K562 (cell line): ENCODE measurements at regions not wholly inside any gene's neighbourhood (a gene's known extent, or its start where the extent isn't known, plus 50 kb on each side); places are given as distances from the start of the nearest gene placed in this dataset.

ENCODE experiments used
- ATAC-seq: fragments of 200-7000 bp; cut with Tn5 transposase; 3 replicates; pipeline ENCODE4 v1.9.1; 2020; ENCODE audit warnings: moderate library complexity
- BruUV-seq: library from RNA; stranded (reverse); fragments of 400-500 nt; replicated peaks from 2 replicates; lab custom pipeline; 2021; lab: Mats Ljungman, UMichigan
- CTCF ChIA-PET: fragments of 300-600 bp; formaldehyde crosslinking; extraction: SDS; loops from one replicate; lab custom pipeline; 2021; ENCODE audit warnings: low intra/inter-chr PET ratio; lab: Yijun Ruan, JAX
- POLR2A ChIA-PET: fragments of 300-600, 350-650 bp; sonication (Branson Sonifier 250); formaldehyde crosslinking; extraction: SDS; loops from one replicate; lab custom pipeline; 2021; ENCODE audit warnings: antibody characterized with exemption, inconsistent platforms; lab: Yijun Ruan, JAX
- DNase-seq, 4 experiments: peaks; one replicate each; pipeline versions ENCODE4 v3.0.0 to v3.0.0-alpha.2; 2011 to 2018; ENCODE audit warnings: low spot score in 3 of 4, mixed read lengths in 3 of 4; ENCODE audit errors: extremely low read depth in 1 of 4
- FAIRE-seq: peaks from 2 replicates; lab custom pipeline; 2011; peaks lifted over from hg19 to GRCh38; lab: Jason Lieb, UNC
- H2AFZ ChIP-seq: 2 replicates; pipeline ENCODE4 v1.6.0; 2011; ENCODE audit warnings: low read depth, low read length, control low read depth, inconsistent platforms
- H3K27ac ChIP-seq: fragments of 200-600 bp; 3 replicates; pipeline ENCODE4 v1.8.0; 2011; ENCODE audit warnings: low read depth, mild to moderate bottlenecking, control low read depth, inconsistent platforms, low read length, moderate library complexity, mixed read lengths; ENCODE audit errors: extremely low read depth
- H3K27me3 ChIP-seq, 2 experiments: fragments of 300-600 bp in 1 of 2; 2 replicates in 1 of 2; 3 replicates in 1 of 2; pipeline versions ENCODE4 v1.6.0 to v1.8.0; 2011; ENCODE audit warnings: inconsistent platforms in 2 of 2, low read length in 2 of 2, mild to moderate bottlenecking in 1 of 2, mixed read lengths in 1 of 2, moderate library complexity in 1 of 2; ENCODE audit not compliant: control insufficient read depth in 2 of 2, insufficient read depth in 2 of 2
- H3K36me3 ChIP-seq: fragments of 300-600 bp; 3 replicates; pipeline ENCODE4 v1.8.0; 2011; ENCODE audit warnings: mild to moderate bottlenecking, low read length, inconsistent platforms; ENCODE audit not compliant: control insufficient read depth, insufficient read depth
- H3K4me1 ChIP-seq, 2 experiments: fragments of 200-600 bp in 1 of 2; replicated peaks in 1 of 2; 2 replicates in 1 of 2; 3 replicates in 1 of 2; pipeline versions ENCODE4 v1.5.1 to v1.8.0; 2011; ENCODE audit warnings: inconsistent platforms in 2 of 2, low read length in 2 of 2, mild to moderate bottlenecking in 1 of 2, mixed read lengths in 1 of 2, moderate library complexity in 1 of 2; ENCODE audit not compliant: control insufficient read depth in 2 of 2, insufficient read depth in 2 of 2
- H3K4me2 ChIP-seq: 2 replicates; pipeline ENCODE4 v1.6.1; 2011; ENCODE audit warnings: low read length, control low read depth, inconsistent platforms, mixed read lengths; ENCODE audit not compliant: insufficient read depth
- H3K4me3 ChIP-seq: fragments of 200-600 bp; sonication (generic), shearing (Covaris generic); 2 replicates; pipeline ENCODE4 v1.5.1; 2016; ENCODE audit warnings: control low read depth, inconsistent platforms
- H3K79me2 ChIP-seq: fragments of 200-600 bp; 3 replicates; pipeline ENCODE4 v1.8.0; 2011; ENCODE audit warnings: low read length, inconsistent platforms; ENCODE audit not compliant: control insufficient read depth, insufficient read depth
- H3K9ac ChIP-seq, 2 experiments: 2 replicates each; pipeline versions ENCODE4 v1.6.0 to v1.6.1; 2011; ENCODE audit warnings: low read depth in 2 of 2, low read length in 2 of 2, control low read depth in 1 of 2, inconsistent platforms in 1 of 2, mild to moderate bottlenecking in 1 of 2, mixed read lengths in 1 of 2; ENCODE audit not compliant: insufficient read depth in 1 of 2
- H3K9me1 ChIP-seq: one replicate; pipeline ENCODE4 v1.6.0; 2011; ENCODE audit warnings: inconsistent platforms, mild to moderate bottlenecking, low read length, moderate library complexity; ENCODE audit not compliant: control insufficient read depth, insufficient read depth
- H3K9me3 ChIP-seq: replicated peaks from 2 replicates; pipeline ENCODE4 v1.5.1; 2011; ENCODE audit warnings: low read depth, low read length, inconsistent platforms; ENCODE audit not compliant: control insufficient read depth, insufficient read depth
- H4K20me1 ChIP-seq: replicated peaks from 2 replicates; pipeline ENCODE4 v1.6.1; 2011; ENCODE audit warnings: low read length, inconsistent platforms, mixed read lengths; ENCODE audit not compliant: control insufficient read depth, insufficient read depth
- CSDE1 ChIP-seq, 2 experiments: fragments of 450-650 bp; IDR thresholded peaks; 2 replicates each; pipeline ENCODE4 v1.6.1; 2016; ENCODE audit warnings: mild to moderate bottlenecking in 1 of 2
- HNRNPUL1 ChIP-seq: fragments of 200-400 bp; formaldehyde crosslinking; IDR thresholded peaks from 2 replicates; pipeline ENCODE4 v1.6.1; 2017; ENCODE audit warnings: low read length
- ILF3 ChIP-seq: fragments of 450-650 bp; IDR thresholded peaks from 2 replicates; pipeline ENCODE4 v1.6.1; 2018; ENCODE audit warnings: antibody characterized with exemption, mild to moderate bottlenecking, moderate library complexity, borderline replicate concordance
- KDM2B ChIP-seq: fragments of 250-450 bp; sonication (Bioruptor Pico); IDR thresholded peaks from 2 replicates; pipeline ENCODE4 v1.8.0; 2021; ENCODE audit warnings: mild to moderate bottlenecking, moderate library complexity
- MCM5 ChIP-seq: fragments of 450-650 bp; IDR thresholded peaks from 2 replicates; pipeline ENCODE4 v1.6.1; 2016; ENCODE audit warnings: low read depth
- RBBP5 ChIP-seq: fragments of 200-600 bp; sonication (generic); IDR thresholded peaks from 2 replicates; pipeline ENCODE4 v1.6.1; 2012; ENCODE audit warnings: borderline replicate concordance, mild to moderate bottlenecking, low read length, control low read depth, inconsistent platforms; ENCODE audit not compliant: insufficient read depth, poor library complexity, severe bottlenecking
- ZNF79 ChIP-seq: fragments of 250-450 bp; sonication (Bioruptor Pico); IDR thresholded peaks from 2 replicates; pipeline ENCODE4 v1.4.0; 2020; ENCODE audit warnings: low read depth, mild to moderate bottlenecking, moderate library complexity
- WGBS: fragments of 100-300 bp; shearing (Covaris generic); methylation state at CpG from one replicate; pipeline ENCODE4 v1.1.6; 2016; ENCODE audit warnings: low coverage, mixed read lengths; ENCODE audit not compliant: insufficient coverage; ENCODE audit errors: missing lambda C conversion rate; 5-methylcytosine and 5-hydroxymethylcytosine counted together
- in situ Hi-C: fragments of 300-500 bp; cut with MboI; formaldehyde crosslinking; loops from 4 replicates; pipeline ENCODE4 v1.15.0; 2018; ENCODE audit warnings: inconsistent platforms, mixed read lengths
- intact Hi-C: fragments of 100-400 bp; cut with micrococcal nuclease; formaldehyde crosslinking; loops from 2 replicates; pipeline ENCODE4 v1.14.2; 2022
- TF ChIP-seq, protein P1 (sequence below), 2 experiments: fragments of 450-650 bp; IDR thresholded peaks; 2 replicates each; pipeline ENCODE4 v1.6.1; 2018; ENCODE audit warnings: mild to moderate bottlenecking in 2 of 2, low read depth in 1 of 2; ENCODE audit not compliant: partially characterized antibody in 2 of 2
- TF ChIP-seq, protein P2 (sequence below): sonication (generic); formaldehyde crosslinking; IDR thresholded peaks from 2 replicates; pipeline ENCODE4 v1.8.0; 2022; ENCODE audit warnings: missing genetic modification reagents, mild to moderate bottlenecking, moderate library complexity, borderline replicate concordance
- TF ChIP-seq, protein P3 (sequence below): sonication (generic); formaldehyde crosslinking; IDR thresholded peaks from 2 replicates; pipeline ENCODE4 v1.8.0; 2022; ENCODE audit warnings: mild to moderate bottlenecking, missing genetic modification reagents

DNA sequence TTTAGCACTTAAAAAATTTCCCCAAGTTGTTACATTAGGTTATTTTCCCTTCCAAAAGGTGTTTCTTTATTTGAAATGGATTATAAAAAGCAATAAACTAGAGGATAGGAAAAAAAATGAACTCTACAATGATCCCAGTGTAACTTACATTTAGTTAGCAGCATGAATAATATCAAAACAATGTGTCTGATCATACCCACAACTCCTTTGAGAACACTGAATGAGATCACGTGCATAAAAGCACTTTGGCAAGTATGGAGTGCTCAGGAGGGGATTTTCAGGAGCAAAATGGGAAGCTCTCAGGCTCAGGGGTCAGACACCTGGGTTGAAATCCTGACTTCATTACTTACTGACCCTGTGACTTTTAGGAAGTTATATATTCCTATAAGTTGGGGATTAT is 369.7 kb upstream of the PROX1 start:
- no peaks in the 10 kb centered on the region for H3K4me1 ChIP-seq
- WGBS: 0% methylated on average over 1 of the region's 1 CpG
- peaks cover 12 to 14% of the 10 kb centered on the region in 2 experiments for H3K27me3 ChIP-seq
- no peak for ATAC-seq
- no peaks in the 10 kb centered on the region; the same call in 1 of the 2 replicates for H4K20me1 ChIP-seq
- no peaks in the 10 kb centered on the region for H3K9me1 ChIP-seq
- no peak for DNase-seq
- BruUV-seq: no TSS peak
- no peak overlapping the region for H3K9ac ChIP-seq
- TF ChIP-seq, protein P1, sequence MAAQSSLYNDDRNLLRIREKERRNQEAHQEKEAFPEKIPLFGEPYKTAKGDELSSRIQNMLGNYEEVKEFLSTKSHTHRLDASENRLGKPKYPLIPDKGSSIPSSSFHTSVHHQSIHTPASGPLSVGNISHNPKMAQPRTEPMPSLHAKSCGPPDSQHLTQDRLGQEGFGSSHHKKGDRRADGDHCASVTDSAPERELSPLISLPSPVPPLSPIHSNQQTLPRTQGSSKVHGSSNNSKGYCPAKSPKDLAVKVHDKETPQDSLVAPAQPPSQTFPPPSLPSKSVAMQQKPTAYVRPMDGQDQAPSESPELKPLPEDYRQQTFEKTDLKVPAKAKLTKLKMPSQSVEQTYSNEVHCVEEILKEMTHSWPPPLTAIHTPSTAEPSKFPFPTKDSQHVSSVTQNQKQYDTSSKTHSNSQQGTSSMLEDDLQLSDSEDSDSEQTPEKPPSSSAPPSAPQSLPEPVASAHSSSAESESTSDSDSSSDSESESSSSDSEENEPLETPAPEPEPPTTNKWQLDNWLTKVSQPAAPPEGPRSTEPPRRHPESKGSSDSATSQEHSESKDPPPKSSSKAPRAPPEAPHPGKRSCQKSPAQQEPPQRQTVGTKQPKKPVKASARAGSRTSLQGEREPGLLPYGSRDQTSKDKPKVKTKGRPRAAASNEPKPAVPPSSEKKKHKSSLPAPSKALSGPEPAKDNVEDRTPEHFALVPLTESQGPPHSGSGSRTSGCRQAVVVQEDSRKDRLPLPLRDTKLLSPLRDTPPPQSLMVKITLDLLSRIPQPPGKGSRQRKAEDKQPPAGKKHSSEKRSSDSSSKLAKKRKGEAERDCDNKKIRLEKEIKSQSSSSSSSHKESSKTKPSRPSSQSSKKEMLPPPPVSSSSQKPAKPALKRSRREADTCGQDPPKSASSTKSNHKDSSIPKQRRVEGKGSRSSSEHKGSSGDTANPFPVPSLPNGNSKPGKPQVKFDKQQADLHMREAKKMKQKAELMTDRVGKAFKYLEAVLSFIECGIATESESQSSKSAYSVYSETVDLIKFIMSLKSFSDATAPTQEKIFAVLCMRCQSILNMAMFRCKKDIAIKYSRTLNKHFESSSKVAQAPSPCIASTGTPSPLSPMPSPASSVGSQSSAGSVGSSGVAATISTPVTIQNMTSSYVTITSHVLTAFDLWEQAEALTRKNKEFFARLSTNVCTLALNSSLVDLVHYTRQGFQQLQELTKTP (IDR thresholded peaks at IDR 0.05; ENCODE audit: low read depth in 1 of 2, partially characterized antibody in 2 of 2): no peak
- TF ChIP-seq KDM2B (CRISPR knock-in tag) (no peak), CSDE1 (IDR thresholded peaks at IDR 0.05) (no peak), RBBP5 (no peak), HNRNPUL1 (no peak), MCM5 (no peak), ZNF79 (CRISPR knock-in tag) (no peak), ILF3 (no peak)
- TF ChIP-seq, protein P2, sequence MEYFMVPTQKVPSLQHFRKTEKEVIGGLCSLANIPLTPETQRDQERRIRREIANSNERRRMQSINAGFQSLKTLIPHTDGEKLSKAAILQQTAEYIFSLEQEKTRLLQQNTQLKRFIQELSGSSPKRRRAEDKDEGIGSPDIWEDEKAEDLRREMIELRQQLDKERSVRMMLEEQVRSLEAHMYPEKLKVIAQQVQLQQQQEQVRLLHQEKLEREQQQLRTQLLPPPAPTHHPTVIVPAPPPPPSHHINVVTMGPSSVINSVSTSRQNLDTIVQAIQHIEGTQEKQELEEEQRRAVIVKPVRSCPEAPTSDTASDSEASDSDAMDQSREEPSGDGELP (CRISPR knock-in tag): no peak
- TF ChIP-seq, protein P3, sequence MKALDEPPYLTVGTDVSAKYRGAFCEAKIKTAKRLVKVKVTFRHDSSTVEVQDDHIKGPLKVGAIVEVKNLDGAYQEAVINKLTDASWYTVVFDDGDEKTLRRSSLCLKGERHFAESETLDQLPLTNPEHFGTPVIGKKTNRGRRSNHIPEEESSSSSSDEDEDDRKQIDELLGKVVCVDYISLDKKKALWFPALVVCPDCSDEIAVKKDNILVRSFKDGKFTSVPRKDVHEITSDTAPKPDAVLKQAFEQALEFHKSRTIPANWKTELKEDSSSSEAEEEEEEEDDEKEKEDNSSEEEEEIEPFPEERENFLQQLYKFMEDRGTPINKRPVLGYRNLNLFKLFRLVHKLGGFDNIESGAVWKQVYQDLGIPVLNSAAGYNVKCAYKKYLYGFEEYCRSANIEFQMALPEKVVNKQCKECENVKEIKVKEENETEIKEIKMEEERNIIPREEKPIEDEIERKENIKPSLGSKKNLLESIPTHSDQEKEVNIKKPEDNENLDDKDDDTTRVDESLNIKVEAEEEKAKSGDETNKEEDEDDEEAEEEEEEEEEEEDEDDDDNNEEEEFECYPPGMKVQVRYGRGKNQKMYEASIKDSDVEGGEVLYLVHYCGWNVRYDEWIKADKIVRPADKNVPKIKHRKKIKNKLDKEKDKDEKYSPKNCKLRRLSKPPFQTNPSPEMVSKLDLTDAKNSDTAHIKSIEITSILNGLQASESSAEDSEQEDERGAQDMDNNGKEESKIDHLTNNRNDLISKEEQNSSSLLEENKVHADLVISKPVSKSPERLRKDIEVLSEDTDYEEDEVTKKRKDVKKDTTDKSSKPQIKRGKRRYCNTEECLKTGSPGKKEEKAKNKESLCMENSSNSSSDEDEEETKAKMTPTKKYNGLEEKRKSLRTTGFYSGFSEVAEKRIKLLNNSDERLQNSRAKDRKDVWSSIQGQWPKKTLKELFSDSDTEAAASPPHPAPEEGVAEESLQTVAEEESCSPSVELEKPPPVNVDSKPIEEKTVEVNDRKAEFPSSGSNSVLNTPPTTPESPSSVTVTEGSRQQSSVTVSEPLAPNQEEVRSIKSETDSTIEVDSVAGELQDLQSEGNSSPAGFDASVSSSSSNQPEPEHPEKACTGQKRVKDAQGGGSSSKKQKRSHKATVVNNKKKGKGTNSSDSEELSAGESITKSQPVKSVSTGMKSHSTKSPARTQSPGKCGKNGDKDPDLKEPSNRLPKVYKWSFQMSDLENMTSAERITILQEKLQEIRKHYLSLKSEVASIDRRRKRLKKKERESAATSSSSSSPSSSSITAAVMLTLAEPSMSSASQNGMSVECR: no peak
- TF ChIP-seq, all 486 proteins: peak for 0
- Histone ChIP-seq H3K9me3 (no peaks in the 10 kb centered on the region), H2AFZ (no peak overlapping the region), H3K4me2 (no peak overlapping the region), H3K36me3 (no peaks in the 10 kb centered on the region), H3K27ac (no peak overlapping the region), H3K79me2 (no peaks in the 10 kb centered on the region), H3K4me3 (no peak overlapping the region)
- in situ Hi-C loops: no loop called here
- CTCF ChIA-PET: no interaction called here
- intact Hi-C loops: no loop called here
- no peak for FAIRE-seq
- POLR2A ChIA-PET: no interaction called here
